ENCODE measurements at regions not wholly inside any gene's neighbourhood (a gene's known extent, or its start where the extent isn't known, plus 50 kb on each side); places are given as distances from the start of the nearest gene placed in this dataset.
"Not testable (repeated sequence)": the region's sequence is repeated elsewhere in the genome, so short reads cannot be mapped to it uniquely, and the experiment has no call there.

DNA sequence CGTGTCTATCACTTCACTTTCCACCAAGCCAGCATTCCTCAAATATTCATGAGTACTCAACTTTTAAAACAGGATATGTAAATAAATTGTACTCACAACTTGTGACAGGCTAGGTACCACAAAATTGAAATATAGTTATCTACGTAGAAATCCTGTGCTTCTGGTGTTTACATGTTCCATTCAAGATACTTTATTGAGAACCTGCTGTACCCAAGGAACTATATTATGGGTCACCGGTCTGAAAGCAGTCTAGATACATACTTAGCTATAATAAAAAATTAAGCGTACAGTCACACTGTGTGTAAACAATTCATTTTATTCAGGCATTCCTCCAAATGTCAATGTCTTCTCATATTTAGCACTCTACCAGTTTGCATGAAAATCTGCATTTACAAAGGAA, 482.2 kb upstream of the SOX9 start:
- DNase-seq (ENCODE audit: low spot score) = no peak

DNA sequence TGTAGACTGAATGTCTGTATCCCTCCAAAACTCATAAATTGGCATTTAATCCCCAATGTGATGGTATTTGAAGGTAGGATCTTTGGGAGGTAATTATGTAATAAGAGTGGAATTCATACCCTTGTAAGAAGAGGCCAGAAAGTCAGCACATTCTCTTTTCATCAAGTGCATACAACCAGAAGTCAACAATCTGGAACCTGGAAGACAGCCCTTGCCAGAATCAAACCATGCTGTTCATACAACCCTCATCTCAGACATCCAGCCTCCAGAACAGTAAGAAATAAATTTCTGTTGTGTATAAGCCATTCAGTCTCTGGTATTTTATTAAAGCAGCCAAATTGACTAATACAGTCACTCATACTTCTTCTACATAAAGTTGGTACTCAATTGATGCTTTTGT, 481.0 kb upstream of the SOX9 start:
- no peak for DNase-seq (ENCODE audit: low spot score)

DNA sequence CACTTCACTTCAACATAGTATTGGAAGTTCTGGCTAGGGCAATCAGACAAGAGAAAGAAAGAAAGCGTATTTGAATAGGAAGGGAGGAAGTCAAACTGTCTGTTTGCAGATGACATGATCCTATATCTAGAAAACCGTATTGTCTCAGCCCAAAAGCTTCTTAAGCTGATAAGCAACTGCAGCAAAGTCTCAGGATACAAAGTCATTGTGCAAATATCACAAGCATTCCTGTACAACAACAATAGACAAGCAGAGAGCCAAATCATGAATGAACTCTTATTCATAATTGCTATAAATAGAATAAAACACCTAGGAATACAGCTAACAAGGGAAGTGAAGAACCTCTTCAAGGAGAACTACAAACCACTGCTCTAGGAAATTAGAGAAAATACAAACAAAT, 473.9 kb upstream of the SOX9 start:
- DNase-seq (ENCODE audit: low spot score) = not testable (repeated sequence)

DNA sequence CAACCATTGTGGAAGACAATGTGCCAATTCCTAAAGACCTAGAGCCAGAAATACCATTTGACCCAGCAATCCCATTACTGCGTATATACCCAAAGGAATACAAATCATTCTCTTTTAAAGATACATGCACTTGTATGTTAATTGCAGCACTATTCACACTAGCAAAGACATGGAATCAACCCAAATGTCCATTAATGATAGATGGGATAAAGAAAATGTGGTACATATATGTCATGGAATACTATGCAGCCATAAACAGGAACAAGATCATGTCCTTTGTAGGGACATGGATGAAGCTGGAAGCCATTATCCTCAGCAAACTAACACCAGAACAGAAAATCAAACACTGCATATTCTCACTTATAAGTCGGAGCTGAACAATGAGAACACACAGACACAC, 472.5 kb upstream of the SOX9 start:
- DNase-seq (ENCODE audit: low spot score) = not testable (repeated sequence)

DNA sequence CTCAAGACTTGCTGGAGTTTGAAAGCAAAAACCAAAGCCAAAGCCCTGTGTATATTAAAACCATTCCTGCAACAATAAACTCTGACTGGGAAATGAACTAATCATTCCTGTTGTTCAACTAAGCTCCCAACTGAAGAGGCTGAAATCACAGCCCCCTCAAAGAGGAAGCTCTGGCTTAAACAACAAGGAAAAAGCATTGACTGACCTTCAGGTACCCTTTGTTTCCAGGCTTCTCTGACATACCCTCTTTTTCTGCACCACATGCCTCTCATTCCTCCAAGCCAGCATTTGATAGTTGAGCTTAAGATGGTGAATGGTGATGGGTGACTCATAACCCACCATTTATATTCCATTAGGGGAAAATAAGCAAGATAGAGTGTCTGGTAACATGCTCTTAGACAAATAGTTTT, 470.9 kb upstream of the SOX9 start:
- DNase-seq (ENCODE audit: low spot score) = no peak

DNA sequence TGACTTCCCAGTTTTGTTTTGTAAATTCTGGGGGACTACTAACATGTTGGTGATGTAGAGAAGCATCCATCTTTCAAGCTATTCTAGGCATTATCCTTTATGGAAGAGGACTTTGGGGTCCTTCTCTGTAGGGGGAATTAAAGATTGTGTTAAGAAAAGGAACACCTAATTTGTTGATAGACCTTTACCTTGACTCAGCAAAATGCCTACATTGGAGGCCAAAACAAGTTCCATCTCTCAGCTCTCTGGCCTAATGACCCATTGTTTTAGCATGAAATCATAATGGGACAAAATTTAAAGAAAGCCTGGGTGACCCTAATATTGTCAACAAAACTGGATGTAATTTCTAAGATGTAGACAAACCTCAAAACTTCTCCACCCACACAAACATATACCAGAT, 465.3 kb upstream of the SOX9 start:
- DNase-seq (ENCODE audit: low spot score) = no peak

DNA sequence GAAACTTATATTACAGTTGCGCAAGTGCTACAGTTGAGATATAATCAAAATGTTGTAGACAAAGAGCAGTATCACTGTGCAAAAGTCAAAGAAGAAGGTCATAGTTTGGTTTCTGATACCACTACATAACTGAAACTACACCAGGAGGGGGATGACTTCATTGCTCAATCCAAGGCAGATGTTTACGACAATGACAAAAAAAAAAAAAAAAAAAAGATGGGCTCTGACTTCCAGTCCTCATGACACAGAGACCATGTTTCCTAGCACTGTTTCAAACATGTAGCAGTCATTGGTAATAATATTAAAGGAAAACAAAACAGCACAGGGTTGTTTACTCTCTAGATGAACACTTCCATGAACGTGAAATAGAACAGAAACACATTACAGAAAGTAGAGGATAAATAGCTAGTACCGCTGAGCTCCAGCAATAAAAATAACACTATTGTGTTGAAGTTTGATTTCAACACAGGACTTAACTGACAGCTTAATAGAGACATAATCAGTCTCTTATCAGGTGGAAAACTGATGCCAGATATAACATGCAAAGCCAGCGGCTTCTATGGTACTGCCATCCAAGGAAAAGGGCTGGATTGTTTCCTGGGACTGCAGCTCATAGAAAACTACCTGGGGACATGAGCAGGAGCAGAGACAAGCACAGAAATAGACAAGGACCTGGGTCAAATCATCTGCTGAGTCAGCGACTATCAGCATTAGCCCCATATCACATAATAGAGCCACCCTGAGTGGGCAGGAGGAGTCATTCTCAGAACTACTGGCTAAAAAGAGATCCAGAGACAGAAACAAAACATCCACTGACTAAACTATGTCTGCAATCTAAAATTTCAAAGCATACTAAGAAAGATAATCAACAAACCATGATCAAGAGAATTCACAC, 463.6 kb upstream of the SOX9 start:
- no peak for DNase-seq (ENCODE audit: low spot score)

DNA sequence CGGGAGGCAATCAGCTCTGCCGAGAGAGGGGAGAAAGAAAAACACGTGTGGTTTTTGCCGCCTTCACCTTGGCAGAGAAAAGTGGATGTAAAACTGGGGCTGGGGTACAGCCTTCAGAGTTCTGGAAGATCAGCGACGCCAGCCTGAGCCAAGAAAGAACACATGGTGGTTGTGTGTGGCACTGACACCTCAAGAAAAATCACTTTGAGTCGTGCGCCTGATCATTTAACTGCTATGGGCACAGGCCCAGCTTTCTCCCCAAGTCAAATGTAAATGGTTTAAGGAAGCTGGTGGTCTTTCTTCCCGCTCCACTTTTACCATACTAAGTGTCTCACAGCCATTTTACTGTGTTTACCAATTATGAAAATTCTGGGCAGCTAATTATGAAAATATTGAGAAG, 461.8 kb upstream of the SOX9 start:
- DNase-seq (ENCODE audit: low spot score) = no peak

DNA sequence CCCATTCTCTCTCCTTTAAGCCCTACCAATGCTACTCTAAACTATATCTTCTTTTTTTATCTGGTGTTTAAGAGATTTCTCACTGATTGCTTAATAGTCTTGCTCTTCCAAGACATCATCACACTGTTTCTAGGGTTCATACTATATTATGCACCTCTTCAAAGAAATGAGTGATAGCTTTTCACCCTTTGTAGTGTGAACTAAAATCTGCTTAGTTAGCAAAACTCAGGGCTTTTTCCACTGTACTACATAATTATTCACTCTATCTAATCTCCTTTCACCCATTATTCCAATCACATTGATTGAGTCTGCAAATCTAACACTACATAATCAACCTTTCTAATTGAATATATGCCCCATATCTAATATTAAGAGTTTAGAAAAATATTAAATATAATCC, 456.0 kb upstream of the SOX9 start:
- no peak for DNase-seq (ENCODE audit: low spot score)

DNA sequence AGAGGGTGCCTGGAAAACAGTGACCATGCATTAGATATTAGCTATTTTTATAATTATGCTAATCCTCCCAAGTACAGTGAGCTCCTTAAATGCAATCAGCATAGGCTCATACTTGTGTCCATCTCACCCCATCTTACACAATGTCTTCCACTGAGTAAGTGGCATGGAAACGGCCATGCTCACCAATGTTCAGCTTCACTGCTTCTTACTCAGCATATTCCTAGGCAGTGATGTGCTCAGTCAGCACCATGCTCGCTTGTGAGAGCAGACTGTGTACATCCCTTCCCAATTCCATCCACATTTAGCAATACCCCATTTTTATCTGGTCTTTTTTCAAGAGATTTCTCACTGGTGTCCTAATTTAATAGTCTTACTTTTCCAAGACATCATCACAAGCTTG, 454.8 kb upstream of the SOX9 start:
- DNase-seq (ENCODE audit: low spot score) = no peak

DNA sequence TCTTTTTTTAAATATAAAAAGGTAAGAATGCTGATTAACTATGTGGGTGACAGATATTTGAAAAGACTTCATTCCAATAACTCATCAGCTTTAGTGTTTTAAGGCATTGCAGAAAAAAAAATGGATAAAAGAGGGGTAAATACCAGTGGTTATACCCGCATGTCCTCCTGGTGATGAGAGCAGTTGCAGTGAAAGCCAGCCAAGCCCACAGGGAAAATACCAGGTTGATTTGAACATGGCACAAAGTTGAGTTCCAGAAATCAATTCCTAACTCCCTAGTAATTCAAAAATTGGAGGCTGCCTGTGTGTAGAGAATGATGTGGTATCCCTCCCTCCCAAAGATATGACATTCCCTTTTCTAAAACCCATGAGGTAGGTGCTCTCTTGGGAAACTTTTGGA, 453.2 kb upstream of the SOX9 start:
- no peak for DNase-seq (ENCODE audit: low spot score)

DNA sequence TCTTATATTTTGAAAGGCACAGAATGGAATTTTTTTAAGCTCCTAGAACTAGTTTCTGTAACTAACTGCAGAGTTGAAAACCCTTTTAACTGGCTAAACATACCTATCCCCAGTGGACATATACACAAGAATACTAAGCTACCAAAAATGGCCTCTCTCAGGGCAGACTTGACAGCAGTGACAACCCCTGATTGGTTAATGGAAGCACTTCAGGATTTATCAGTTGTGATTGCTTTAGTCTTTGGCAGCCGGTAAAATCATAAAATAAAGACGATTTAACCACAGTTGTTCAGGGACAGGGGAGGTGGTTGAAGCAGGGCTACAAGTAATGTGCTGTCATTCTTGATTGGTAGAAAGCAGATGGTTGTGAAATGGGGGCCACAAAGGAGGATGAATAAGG, 452.0 kb upstream of the SOX9 start:
- no peak for DNase-seq (ENCODE audit: low spot score)

DNA sequence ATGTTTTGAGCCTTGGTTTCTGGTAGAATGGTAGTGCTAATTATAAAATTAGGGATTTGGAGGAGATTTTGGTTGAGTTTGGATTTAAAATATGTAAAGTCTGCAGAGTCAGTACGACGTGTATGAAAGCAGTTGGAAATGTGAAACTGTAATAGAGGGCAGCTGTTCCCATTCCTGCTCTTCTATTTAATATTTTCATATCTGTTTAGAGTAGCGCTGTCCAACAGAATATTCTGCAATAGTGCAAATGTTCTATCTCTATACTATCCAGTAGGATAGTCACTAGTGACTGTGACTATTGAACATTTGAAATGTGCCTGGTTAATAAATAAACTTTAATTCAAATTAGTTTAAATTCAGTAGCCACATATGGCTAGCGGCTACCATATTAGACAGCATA, 443.4 kb upstream of the SOX9 start:
- DNase-seq (ENCODE audit: low spot score) = no peak

DNA sequence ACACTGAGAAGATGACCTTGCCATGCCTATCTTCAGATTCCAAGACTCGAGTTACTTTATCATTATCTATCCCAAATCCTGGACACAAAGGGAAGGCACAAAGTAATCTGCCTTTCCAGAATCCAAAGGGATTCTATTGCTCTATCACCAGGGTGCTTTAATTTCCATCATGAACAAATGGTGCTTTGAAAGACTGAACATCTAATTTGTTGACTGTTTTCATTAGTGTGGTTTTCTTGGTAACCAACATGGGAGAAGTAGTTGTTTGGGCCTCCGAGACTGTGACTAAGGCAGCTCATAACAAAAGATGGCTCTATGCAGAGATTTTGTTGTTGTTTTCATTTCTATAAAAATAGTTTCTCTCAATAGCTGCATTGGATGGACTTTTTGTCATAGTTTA, 441.0 kb upstream of the SOX9 start:
- no peak for DNase-seq (ENCODE audit: low spot score)

DNA sequence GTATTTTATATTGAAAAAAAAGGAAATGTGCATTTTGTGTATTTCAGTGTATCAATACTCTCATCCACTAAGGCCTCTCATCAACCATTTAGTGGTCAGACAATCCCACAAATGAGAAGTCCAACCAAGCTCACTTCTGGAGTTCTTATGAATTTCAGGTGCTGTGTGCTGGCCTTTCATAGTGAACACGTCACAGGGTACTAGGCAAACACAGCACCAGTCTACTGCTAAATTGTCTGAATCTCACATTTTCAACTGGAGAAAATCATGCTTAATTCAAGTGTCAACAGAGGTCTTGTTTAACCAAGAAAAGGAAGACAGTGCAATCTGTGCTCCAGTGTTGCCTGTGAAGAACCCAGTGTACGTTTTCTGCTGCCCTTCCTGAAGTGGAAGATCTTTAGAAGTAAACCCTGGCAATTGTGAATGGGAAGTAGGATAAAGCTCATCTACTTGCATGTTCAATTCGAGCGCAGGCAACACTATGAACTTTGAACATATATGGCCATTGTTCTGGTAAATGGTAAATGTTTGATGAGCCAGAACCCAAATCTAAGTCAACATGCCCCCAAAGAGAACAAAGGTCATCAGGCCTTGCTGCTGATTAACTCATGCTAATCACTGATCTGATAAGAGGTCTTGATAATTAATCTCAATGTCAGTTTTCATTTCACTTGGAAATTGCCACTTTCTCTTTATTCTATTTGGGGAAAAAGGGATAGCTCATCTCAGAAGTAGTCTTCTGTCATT, 439.2 kb upstream of the SOX9 start:
- DNase-seq (ENCODE audit: low spot score) = no peak

DNA sequence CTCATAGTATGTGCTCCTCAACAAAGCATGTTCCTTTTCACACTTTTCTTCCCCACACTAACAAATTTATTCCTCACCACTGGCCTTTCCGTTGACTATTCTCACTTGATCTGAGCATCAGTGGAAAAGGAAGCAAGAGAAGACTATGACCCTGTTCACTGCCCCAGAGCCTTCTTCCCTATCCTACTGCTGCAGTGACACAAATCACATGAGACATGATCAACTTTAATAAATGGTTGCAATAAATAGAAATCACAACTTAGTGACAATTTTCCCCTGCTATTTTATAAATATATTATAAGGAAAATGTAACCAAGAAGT, 438.7 kb upstream of the SOX9 start:
- no peak for DNase-seq (ENCODE audit: low spot score)

DNA sequence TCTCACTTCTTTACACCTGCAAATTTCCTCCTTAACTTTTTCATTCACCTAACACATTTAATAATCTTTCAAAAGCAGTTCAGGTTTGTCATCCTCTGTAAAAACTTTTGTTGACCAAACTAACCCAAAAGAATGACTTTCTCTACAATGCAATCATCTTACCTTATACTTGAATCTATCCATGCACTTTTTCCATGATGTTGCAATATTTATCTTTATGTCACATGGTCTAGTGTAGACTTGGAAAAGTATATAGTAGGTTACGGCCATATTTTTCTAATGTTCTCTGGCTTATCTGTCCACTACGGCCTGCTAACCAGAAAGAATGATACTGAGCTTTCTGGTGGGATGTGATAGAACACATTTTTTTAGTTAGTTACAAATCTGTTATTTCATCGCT, 431.0 kb upstream of the SOX9 start:
- no peak for DNase-seq (ENCODE audit: low spot score)

DNA sequence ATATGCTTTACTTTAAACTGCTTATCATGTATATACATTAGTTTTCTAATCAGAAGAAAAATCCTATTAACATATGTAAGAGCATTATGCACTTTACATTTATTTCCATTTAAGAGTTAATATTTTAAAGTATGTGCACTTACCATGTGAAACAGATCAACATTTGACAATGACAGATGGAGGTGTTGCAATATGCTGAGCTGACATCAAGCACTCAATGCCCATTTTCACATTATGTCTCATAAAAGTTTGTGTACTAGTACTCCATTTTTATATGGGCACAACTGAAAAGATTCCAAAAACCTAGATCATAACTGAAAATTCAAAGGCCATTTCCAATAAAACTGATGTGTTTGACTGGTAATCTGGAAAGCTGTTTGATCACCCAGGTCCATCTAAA, 420.9 kb upstream of the SOX9 start:
- DNase-seq (ENCODE audit: low spot score) = no peak

DNA sequence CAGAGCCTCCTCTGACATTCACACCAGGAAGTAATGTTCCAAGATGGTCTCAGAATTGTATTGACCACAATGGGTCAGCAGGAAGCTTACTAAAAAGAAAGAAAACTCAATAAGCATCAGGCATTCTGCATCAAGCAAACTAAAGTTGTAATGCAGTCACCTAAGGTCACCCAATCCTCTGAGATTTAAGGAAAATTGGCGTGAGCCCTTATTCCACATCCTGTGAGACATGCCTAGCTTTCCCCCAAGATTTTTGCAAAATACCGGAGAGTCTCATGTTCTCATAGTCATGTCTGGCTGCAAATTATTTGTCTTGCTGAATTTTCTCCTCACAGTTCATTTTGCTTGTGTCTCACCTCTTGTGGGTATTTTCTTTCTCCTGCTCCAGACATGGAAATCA, 417.1 kb upstream of the SOX9 start:
- DNase-seq (ENCODE audit: low spot score) = no peak

DNA sequence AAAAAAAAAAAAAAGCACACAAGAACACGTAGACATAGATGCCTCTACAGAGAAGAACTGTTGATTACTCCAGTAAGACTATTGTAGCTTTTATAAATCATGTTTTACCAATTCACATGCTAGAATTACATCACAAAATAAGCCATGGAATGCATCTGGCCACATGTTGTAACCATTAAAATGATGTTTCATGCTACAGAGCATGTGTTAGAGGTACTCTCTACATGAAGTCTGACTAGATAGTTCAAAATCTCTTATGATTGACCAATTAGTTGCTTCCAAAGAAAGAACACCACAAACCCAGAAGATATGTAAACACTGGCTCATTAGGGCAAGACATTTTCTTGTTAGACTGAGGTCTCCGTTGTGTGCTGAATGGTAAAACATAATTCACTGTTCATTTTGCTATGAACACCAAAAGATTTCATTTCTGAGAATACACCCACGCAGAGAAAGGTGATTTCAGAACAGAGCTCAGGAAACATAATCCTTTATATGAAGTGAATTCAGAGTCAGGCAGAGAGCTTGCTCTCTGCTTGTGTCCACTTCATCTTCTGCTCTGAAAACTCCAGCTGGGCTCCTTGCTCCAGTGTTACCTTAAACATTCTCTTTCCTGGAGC, 411.4 kb upstream of the SOX9 start:
- DNase-seq (ENCODE audit: low spot score) = no peak

DNA sequence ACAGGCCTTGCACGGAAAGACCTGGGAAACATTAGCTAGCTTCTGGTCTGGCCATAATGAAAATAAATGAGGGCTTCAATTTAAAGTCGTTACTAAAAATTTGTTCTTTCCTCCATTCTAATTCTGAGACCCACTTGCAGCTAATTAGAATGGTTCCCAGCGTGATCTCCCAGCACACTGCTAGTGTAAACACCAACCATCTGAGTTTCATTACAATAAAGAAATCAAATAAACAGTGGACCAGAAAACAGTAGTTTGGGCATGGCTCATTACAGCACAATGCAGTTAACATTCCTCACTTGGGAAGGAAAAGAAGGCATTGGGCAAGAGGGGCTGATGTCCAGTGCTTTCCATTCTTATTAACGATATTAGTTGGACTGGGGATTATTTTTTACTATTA, 410.9 kb upstream of the SOX9 start:
- no peak for DNase-seq (ENCODE audit: low spot score)

DNA sequence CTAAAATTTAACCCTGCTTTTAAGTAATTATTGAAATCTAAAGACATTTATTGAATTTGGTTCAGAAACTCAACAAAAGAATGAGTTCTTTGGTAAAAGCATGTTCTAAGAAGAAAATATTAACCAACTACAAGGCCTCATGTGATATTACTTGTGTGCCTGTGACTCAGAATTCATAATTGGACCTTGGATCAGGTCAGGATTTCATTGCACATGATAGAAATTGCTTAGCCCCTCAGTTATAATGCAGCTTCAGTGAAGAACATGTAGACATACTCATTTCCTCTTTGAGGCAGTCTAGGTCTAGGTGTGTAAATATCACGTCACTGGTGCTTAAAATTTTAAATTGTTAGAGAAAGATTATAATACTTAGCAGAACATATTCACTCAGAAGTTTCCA, 410.0 kb upstream of the SOX9 start:
- no peak for DNase-seq (ENCODE audit: low spot score)

DNA sequence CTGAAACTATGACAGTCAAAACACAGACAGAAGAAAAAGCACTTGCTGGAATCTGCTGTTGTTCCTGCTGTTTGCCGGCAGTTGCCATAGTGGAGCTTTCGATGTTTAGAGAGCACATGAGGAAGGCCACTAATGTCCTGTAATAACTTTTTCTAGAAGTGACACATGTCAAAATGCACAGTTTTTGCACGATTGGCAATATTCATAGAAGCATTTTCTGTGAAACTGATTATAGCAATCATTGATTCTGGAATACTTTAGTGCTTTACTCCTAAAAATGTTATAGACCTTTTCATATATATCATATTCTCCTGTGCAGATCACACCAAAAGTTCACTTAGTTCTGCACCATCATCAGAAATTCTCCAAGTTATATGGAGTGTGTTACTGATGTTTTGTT, 407.0 kb upstream of the SOX9 start:
- no peak for DNase-seq (ENCODE audit: low spot score)
